ENCODE measurements at regions not wholly inside any gene's neighbourhood (a gene's known extent, or its start where the extent isn't known, plus 50 kb on each side); places are given as distances from the start of the nearest gene placed in this dataset.
"Not testable (repeated sequence)": the region's sequence is repeated elsewhere in the genome, so short reads cannot be mapped to it uniquely, and the experiment has no call there.

DNA sequence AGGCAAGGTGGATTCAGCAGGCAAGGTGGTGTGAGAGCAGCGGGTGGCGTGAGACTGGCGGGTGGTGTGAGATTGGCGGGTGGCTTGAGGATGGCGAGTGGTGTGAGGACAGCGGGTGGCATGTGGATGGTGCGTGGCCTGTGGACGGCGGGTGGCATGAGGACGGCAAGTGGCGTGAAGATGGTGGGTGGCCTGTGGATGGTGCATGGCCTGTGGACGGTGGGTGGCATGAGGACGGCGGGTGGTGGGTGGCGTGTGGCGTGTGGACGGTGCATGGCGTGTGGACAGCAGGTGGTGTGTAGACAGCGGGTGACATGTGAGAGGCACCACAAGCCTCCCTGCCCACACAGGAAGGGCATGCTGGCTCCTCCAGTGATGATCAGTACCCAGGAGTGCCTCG, 186.9 kb upstream of the SALL3 start:
- no peak for DNase-seq

DNA sequence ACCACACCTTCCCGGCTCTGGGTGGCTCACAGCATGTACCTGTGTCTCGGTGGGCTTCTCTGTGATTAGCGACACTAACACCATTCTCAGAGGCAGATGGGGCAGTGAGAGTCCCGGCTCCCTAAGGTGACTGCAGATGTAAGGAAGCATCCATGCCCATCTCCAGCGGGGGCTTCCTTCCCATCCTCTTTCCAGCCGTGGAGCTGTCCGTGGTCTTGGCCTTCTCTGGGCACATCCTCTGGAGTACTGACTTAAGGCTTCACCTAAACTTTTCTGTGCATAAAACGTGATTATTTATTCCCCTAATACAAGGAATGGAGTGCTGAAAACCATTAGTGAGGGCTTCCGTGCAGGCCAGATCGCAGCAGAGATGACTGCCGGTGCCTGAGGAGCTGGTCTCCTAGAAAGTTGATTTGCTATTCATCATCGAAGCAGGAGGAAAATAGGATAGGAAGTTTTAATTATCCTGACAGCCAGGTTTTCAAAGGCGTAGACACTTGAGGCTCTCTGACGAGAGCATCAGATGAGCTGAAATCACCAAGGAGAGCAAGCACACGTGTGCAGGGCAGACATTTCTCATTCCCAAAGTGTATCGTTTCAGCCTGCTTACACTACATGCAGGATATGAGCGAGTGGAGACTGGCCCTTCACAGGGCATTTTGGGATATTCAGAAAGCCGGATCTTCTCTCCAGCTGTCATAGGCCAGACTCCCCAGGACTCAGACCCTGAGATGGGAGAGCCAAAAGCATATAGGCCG, 186.1 kb upstream of the SALL3 start:
- no peak for DNase-seq

DNA sequence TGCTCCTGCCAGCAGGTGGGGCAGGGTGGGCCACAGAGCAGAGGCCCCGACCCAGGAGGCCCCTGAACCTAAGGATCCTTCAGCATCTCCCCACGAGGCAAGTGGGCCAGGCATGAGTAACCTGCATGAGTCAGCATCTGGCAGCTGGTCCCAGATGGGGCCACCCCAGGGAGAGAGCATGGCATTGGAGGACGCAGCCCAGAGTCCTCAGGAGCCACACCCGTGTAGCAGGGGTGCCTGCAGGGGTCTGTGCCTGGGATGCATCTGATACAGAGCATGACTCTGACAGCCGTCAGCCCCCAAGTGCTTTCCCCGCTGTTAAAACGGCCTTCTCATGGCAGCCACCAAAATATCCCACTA, 185.6 kb upstream of the SALL3 start:
- no peak for DNase-seq

DNA sequence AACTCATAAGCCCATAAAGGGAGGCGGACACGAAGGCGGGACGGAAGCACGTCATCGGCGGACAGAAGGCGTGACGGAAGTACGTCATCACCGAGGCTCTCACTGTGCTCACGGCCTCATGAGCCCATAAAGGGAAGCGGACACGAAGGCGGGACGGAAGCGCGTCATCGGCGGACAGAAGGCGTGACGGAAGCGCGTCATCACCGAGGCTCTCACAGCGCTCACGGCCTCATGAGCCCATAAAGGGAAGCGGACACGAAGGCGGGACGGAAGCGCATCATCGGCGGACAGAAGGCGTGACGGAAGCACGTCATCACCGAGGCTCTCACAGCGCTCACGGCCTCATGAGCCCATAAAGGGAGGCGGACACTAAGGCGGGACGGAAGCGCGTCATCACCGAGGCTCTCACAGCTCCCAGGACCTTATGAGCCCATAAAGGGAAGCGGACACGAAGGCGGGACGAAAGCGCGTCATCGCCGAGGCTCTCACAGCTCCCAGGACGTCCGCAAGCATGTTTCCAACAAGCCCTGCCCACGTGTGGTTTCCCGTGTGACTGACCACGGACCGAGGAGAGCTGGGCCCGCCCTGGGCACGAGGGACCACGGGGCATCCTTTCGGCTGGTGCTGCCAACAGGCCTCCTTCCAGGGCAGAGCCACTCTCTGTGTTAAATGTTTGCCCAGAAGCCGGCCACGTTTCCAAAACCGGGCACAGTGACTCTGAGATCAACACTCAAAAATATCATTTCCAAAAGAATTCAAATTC, 182.7 kb upstream of the SALL3 start:
- DNase-seq, result no peak

- DNase-seq, result no peak
Observed at GRCh38 chr18:78797499-78797898, 182.1 kb upstream of the SALL3 start.

- DNase-seq, result no peak
Observed at GRCh38 chr18:78798402-78799175, 181.0 kb upstream of the SALL3 start.

GRCh38 chr18:78799382-78800089, 180.1 kb upstream of the SALL3 start:
- no peak for DNase-seq

DNA sequence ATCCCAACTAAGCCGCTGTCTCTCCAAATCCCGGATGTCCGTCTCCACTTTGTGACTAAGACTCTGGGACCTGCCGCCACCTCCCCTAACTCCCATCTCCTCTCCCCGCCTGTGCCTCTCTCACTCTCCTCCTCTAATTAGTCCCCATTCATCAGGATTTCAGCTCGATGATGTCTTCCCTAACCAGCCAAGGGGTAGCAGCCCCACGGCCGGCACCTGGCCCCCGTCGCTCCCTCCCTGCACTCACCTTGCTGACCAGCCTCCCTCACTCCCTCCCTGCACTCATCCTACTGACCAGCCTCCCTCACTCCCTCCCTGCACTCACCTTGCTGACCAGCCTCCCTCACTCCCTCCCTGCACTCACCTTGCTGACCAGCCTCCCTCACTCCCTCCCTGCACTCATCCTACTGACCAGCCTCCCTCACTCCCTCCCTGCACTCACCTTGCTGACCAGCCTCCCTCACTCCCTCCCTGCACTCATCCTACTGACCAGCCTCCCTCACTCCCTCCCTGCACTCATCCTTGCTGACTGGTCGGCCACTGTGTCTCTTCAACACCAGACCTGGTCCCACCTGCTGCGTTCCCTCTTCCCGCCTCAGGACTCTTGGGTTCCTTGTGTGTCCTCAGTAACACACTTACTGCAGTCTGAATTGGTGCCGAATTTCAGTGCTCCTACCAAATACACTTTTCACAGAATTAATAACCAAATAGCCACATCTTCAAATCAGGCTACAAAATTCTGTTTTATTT, 179.3 kb upstream of the SALL3 start:
- not testable (repeated sequence) for DNase-seq

DNA sequence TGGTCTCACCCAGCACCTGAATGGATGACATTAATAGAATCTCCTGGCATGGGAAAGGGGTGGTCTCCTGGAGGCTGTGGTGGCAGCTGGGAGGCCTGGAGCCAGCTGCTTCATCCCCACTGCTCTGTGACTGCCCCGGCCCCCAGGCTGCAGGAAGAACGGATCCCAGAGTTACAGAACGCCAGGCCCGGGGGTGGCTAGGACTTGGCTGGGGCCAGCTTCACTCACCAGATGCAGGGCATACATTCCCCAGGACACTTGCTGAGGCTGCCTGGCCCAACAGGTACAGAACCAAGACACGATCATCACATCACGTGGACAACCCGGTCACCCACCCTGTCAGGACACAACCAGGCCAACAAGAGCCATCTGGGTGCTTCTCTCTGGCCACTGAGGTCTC, 178.6 kb upstream of the SALL3 start:
- DNase-seq, result no peak

GRCh38 chr18:78803104-78803503, 176.5 kb upstream of the SALL3 start:
- no peak for DNase-seq

- no peak for DNase-seq
Observed at GRCh38 chr18:78804206-78805030, 175.2 kb upstream of the SALL3 start.

GRCh38 chr18:78805840-78806239, 173.8 kb upstream of the SALL3 start:
- no peak for DNase-seq

DNA sequence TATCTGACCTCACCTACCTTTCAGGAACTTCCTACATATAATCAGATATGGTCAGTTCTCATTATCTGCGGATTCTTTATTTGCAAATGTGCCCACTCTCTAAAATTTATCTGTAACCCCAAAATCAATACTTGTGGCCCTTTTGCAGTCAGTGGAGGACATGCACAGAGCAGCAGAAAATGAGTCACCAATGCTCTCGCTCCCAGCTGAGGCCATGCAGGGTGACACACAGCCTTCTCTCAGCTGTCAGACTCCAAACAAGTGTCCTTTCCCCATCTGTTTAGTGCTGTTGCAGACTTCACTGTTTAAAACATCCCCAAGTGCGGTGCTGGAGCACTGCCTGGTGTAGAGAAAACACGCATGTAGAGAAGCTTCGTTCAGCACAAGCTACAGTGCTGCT, 171.9 kb upstream of the SALL3 start:
- no peak for DNase-seq

DNA sequence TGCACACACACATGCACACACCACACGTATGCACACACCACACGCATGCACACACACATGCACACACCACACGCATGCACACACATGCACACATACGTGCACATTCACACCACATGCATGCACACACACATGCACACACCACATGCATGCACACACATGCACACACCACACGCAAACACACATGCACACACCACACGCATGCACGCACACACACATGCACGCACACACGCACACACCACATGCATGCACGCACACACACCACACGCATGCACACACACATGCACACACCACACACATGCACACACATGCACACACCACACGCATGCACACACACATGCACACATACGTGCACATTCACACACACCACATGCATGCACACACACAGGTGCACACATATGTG, 169.8 kb upstream of the SALL3 start:
- DNase-seq, result no peak

- DNase-seq, result no peak
Observed at GRCh38 chr18:78810706-78811105, 168.9 kb upstream of the SALL3 start.

GRCh38 chr18:78812067-78812466, 167.6 kb upstream of the SALL3 start:
- no peak for DNase-seq

DNA sequence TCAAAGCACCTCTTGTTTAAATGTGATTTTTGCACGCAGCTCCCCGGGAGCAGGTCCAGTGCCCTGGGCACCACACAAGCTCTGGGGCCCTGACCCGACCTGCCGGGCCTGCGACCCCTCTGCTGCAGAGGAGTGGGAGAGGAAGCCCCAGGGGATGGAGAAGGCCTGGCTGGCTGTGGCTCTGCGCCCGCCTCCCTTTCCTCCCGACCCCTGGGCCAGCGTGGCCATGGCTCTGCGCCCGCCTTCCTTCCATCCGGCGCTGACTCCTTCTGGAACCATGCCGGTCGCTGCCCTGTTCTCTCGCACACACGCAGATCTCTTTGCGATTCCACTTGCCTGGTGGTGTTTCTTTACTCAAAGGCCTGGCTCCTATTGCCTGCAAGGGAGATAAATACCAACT, 166.5 kb upstream of the SALL3 start:
- DNase-seq, result no peak

DNA sequence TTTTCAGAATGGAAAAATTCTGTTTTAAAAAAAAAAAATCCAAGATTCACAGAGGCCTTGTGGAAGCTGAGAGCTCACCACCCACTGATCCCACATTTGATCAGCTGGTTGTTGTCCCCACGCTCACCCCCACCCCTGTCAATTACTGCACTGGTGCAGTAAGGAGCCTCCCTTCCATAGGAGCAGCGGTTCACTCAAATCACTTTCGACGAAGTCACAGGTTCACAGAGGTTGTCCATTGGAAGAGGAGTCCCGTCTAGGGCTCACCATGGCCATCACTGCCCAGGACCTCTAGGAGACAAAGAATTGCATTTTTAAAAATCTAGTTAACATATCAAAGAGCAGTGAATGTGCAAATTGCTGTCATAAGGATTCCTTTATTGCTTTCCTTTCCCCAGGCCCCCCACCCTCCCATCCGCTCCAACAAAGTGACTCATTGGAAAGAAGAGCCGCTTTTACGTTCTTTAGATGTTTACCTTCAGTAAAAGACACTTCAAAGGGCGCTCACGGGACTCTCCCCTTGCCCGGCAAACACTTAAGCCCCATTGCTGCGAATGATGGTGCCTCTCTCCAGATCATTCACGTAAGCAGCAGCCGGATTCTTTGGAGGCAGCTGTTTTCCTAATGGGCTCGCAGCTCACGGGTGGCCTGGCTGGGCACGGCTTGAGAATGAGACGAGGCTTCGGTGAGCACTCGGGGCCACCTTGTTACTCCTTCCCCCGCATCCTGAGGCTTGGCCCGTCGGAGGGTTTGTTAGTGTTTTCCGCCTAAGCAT, 165.5 kb upstream of the SALL3 start:
- no peak for DNase-seq

DNA sequence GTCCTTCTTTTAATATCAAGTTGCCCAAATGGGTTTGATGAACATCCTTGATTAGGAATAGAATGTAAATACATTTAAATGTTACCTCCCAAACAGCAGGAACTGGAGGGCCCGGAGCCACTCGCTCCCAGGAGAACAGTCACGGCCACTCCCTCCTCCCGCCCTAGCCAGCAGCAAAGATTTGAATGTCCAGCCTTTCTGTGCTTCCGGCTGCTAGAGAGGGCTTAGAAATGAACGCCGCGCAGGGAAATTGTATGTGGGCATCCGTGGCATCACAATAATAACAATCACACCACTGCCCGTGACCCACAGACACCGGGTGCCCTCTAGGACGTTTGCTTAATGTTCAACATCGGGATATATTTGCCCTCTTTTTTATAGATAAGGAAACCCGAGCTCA, 164.9 kb upstream of the SALL3 start:
- no peak for DNase-seq

DNA sequence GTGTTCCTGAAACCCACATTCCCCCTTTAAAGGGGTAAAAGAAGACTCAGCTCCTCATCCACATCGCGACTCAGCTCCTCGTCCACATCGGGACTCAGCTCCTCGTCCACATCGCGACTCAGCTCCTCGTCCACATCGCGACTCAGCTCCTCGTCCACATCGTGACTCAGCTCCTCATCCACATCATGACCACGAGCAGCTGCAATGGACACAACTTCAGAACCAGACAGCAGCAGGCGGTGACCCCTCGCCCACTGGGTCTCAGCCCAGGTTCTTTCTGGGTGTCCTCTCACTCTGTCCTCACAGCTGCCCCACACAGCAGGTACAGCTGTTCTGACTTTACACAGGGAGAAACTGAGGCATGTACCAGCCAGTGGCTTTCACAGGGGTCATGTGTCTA, 163.5 kb upstream of the SALL3 start:
- DNase-seq, result no peak

DNA sequence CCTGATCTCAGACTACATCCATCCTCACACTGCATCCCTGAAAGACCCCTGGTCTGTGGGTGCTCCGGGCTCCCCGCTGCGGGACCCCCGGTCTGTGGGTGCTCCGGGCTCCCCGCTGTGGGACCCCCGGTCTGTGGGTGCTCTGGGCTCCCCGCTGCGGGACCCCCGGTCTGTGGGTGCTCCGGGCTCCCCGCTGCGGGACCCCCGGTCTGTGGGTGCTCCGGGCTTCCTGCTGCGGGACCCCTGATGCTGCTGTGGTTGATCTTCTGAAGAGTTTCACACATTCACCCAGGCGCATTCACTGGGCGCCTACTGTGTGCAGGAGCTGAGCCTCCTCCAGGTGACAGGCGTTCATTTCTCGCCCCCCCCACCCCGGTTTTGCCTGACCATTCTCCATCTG, 162.7 kb upstream of the SALL3 start:
- no peak for DNase-seq

Data from SHP77 treated with DMSO at 0.1 percent for 48 hours (cell line).